ENCODE measurements at regions not wholly inside any gene's neighbourhood (a gene's known extent, or its start where the extent isn't known, plus 50 kb on each side); places are given as distances from the start of the nearest gene placed in this dataset.

DNA sequence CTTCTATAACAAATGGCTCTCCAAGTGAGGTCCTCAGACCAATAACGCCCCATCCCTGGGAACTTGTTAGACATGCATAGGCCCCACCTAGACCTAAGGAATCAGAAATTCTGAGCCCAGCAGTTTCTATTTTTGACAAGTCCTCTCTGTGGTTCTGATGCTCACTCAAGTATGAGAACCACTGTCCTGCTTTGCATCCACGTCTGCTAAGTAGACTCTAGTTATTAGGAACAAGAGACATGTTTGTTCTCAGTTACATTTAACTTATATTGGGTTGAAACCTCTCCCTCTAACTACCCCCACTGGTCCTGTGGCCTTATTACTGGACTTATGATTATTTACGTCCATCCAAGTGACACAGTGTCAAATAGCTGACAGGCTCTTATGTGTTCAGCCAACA is 70.3 kb downstream of the TMEM17 start:
- no peak for TF ChIP-seq TEAD4 (IDR thresholded peaks at IDR 0.05)
- no peak for TF ChIP-seq ZBTB7A (IDR thresholded peaks at IDR 0.05; ENCODE audit: low read depth)
- TF ChIP-seq, protein P1, sequence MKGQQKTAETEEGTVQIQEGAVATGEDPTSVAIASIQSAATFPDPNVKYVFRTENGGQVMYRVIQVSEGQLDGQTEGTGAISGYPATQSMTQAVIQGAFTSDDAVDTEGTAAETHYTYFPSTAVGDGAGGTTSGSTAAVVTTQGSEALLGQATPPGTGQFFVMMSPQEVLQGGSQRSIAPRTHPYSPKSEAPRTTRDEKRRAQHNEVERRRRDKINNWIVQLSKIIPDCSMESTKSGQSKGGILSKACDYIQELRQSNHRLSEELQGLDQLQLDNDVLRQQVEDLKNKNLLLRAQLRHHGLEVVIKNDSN (IDR thresholded peaks at IDR 0.05) = no peak
- no peak for TF ChIP-seq REST (IDR thresholded peaks at IDR 0.05; ENCODE audit: low read depth)
- TF ChIP-seq CREB1 (IDR thresholded peaks at IDR 0.05; ENCODE audit: low read depth) = no peak
- no peak for TF ChIP-seq EP300 (IDR thresholded peaks at IDR 0.05; ENCODE audit: borderline replicate concordance)
- no peak for TF ChIP-seq RAD21 (IDR thresholded peaks at IDR 0.05; ENCODE audit: low read depth)
- TF ChIP-seq FOXM1 (IDR thresholded peaks at IDR 0.05; ENCODE audit: borderline replicate concordance, low read depth) = no peak
- TF ChIP-seq EGR1 (IDR thresholded peaks at IDR 0.05) = no peak
- TF ChIP-seq, protein P2, sequence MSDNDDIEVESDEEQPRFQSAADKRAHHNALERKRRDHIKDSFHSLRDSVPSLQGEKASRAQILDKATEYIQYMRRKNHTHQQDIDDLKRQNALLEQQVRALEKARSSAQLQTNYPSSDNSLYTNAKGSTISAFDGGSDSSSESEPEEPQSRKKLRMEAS (IDR thresholded peaks at IDR 0.05) = no peak
- no peak for TF ChIP-seq CEBPB (IDR thresholded peaks at IDR 0.05)
- TF ChIP-seq TAF1 (IDR thresholded peaks at IDR 0.05; ENCODE audit: low read depth) = no peak
- no peak for TF ChIP-seq YY1 (IDR thresholded peaks at IDR 0.05; ENCODE audit: low read depth)
- TF ChIP-seq NFIC (IDR thresholded peaks at IDR 0.05) = no peak
- no peak for TF ChIP-seq TCF12 (IDR thresholded peaks at IDR 0.05; ENCODE audit: low read depth)

GRCh38 chr2:62432407-62432806 is 73.6 kb downstream of the TMEM17 start:
- TF ChIP-seq FOXM1 (IDR thresholded peaks at IDR 0.05; ENCODE audit: borderline replicate concordance, low read depth) (no peak), EGR1 (IDR thresholded peaks at IDR 0.05) (no peak)

DNA sequence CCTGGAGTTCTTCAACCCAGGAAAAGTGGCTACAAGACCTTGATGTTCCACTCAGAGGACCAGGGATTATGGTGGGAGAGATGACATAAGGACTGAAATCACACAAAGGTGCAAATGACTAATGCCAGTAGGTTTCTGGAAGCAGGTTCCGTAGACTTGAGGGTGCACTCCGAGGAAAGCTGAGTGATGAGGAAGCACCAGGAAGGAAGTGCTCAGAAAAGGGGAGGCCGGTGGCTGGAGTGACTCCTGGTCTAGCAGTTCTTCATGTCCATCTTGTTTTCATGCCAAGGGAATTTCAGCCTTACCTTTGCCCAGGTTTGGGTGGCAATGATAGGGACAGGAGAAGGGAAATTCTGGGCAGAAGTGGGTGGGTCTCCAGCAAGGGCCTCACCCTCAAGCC is 74.5 kb downstream of the TMEM17 start:
- TF ChIP-seq CEBPB (IDR thresholded peaks at IDR 0.05) (no peak), REST (IDR thresholded peaks at IDR 0.05; ENCODE audit: low read depth) (no peak), TCF12 (IDR thresholded peaks at IDR 0.05; ENCODE audit: low read depth) (no peak), CREB1 (IDR thresholded peaks at IDR 0.05; ENCODE audit: low read depth) (no peak), RAD21 (IDR thresholded peaks at IDR 0.05; ENCODE audit: low read depth) (no peak), FOXM1 (IDR thresholded peaks at IDR 0.05; ENCODE audit: borderline replicate concordance, low read depth) (no peak), NFIC (IDR thresholded peaks at IDR 0.05) (no peak), EP300 (IDR thresholded peaks at IDR 0.05; ENCODE audit: borderline replicate concordance) (no peak), EGR1 (IDR thresholded peaks at IDR 0.05) (no peak), TEAD4 (IDR thresholded peaks at IDR 0.05) (no peak), ZBTB7A (IDR thresholded peaks at IDR 0.05; ENCODE audit: low read depth) (no peak), YY1 (IDR thresholded peaks at IDR 0.05; ENCODE audit: low read depth) (no peak), TAF1 (IDR thresholded peaks at IDR 0.05; ENCODE audit: low read depth) (no peak)
- TF ChIP-seq, protein P2 (IDR thresholded peaks at IDR 0.05) = no peak
- TF ChIP-seq, protein P1 (IDR thresholded peaks at IDR 0.05) = no peak

DNA sequence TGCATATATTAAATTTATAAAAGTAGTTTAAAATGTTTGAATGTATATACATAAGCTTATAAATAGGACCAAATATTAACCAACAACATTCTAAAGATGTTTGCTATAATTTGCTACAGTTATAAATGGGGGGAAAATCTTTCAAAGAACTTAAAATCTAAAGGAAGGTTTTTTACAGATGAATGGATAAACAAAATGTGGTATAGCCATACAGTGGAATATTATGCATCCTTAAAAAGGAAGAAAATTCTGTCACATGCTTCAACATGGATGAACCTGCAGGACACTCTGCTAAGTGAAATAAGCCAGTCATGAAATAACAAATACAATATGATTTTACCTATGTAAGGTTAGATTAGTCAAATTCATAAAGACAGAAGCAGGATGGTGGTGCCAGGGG is 75.8 kb downstream of the TMEM17 start:
- TF ChIP-seq TEAD4 (IDR thresholded peaks at IDR 0.05) (no peak), REST (IDR thresholded peaks at IDR 0.05; ENCODE audit: low read depth) (no peak), NFIC (IDR thresholded peaks at IDR 0.05) (no peak), RAD21 (IDR thresholded peaks at IDR 0.05; ENCODE audit: low read depth) (no peak), TCF12 (IDR thresholded peaks at IDR 0.05; ENCODE audit: low read depth) (no peak), EGR1 (IDR thresholded peaks at IDR 0.05) (no peak), FOXM1 (IDR thresholded peaks at IDR 0.05; ENCODE audit: borderline replicate concordance, low read depth) (no peak), YY1 (IDR thresholded peaks at IDR 0.05; ENCODE audit: low read depth) (no peak), EP300 (IDR thresholded peaks at IDR 0.05; ENCODE audit: borderline replicate concordance) (no peak), CREB1 (IDR thresholded peaks at IDR 0.05; ENCODE audit: low read depth) (no peak), CEBPB (IDR thresholded peaks at IDR 0.05) (no peak), ZBTB7A (IDR thresholded peaks at IDR 0.05; ENCODE audit: low read depth) (no peak), TAF1 (IDR thresholded peaks at IDR 0.05; ENCODE audit: low read depth) (no peak)
- TF ChIP-seq, protein P2 (IDR thresholded peaks at IDR 0.05) = no peak
- TF ChIP-seq, protein P1 (IDR thresholded peaks at IDR 0.05) = no peak
